ENCODE measurements at regions not wholly inside any gene's neighbourhood (a gene's known extent, or its start where the extent isn't known, plus 50 kb on each side); places are given as distances from the start of the nearest gene placed in this dataset.

- Histone ChIP-seq H3K79me2 (ENCODE audit: control insufficient read depth, insufficient read depth, low read length) (no peaks in the 10 kb centered on the region), H3K9me3 (replicated peaks; ENCODE audit: control insufficient read depth, insufficient read depth, low read length) (no peaks in the 10 kb centered on the region), H3K4me2 (ENCODE audit: control insufficient read depth, insufficient read depth) (no peak overlapping the region), H3K27me3 (replicated peaks in 1 of 2; ENCODE audit: control insufficient read depth in 2 of 2, insufficient read depth in 2 of 2, low read length in 1 of 2) (no peaks in the 10 kb centered on the region), H4K20me1 (ENCODE audit: control insufficient read depth, insufficient read depth) (no peaks in the 10 kb centered on the region), H3K27ac (ENCODE audit: control insufficient read depth, insufficient read depth) (no peak overlapping the region), H3K9ac (ENCODE audit: control insufficient read depth, insufficient read depth, low read length) (no peak overlapping the region), H2AFZ (ENCODE audit: control insufficient read depth, low read depth, low read length) (no peak overlapping the region), H3K4me3 (no peak overlapping the region), H3K36me3 (ENCODE audit: control insufficient read depth in 2 of 2, insufficient read depth in 2 of 2, low read length in 1 of 2) (no peaks in the 10 kb centered on the region), H3K4me1 (ENCODE audit: control insufficient read depth, insufficient read depth, low read length) (no peaks in the 10 kb centered on the region)
- no TSS peak for BruUV-seq (replicated peaks)
- in situ Hi-C loops (cut with MboI): no loop called here
- CTCF ChIA-PET: no interaction called here
- POLR2A ChIA-PET: no interaction called here
- no peak for FAIRE-seq
- RAD21 ChIA-PET (ENCODE audit: unreplicated experiment): no interaction called here
- SMC1A ChIA-PET (ENCODE audit: uncharacterized antibody, unreplicated experiment): no interaction called here
- no peak for ATAC-seq
- intact Hi-C loops (cut with micrococcal nuclease; ENCODE audit: unreplicated experiment): no loop called here
- no peak for DNase-seq (ENCODE audit: low read depth, low spot score)
- 56% methylated on average over 7 of the region's 7 CpGs for WGBS (ENCODE audit: insufficient coverage, insufficient replicate concordance, low lambda C conversion rate, missing lambda C conversion rate)
- no peak for TF ChIP-seq USF2 (IDR thresholded peaks at IDR 0.05; ENCODE audit: borderline replicate concordance, low read depth, low read length)
- TF ChIP-seq ZSCAN29 (IDR thresholded peaks at IDR 0.05): no peak
- TF ChIP-seq HSF1 (IDR thresholded peaks at IDR 0.05; ENCODE audit: low read depth, low read length): no peak
- no peak for TF ChIP-seq SMAD5 (IDR thresholded peaks at IDR 0.05; ENCODE audit: low read depth)
- TF ChIP-seq ZBTB11 (CRISPR knock-in tag; IDR thresholded peaks at IDR 0.05): no peak
- TF ChIP-seq ZBTB33 (IDR thresholded peaks at IDR 0.05): no peak
- TF ChIP-seq NR2C1 (IDR thresholded peaks at IDR 0.05): no peak
- TF ChIP-seq ASH2L (IDR thresholded peaks at IDR 0.05; ENCODE audit: borderline replicate concordance, low read depth): no peak
- no peak for TF ChIP-seq NFIC (IDR thresholded peaks at IDR 0.05; ENCODE audit: low read depth, low read length)
- no peak for TF ChIP-seq FOXK2 (IDR thresholded peaks at IDR 0.05)
- no peak for TF ChIP-seq ZNF592 (IDR thresholded peaks at IDR 0.05)
- TF ChIP-seq NFXL1 (IDR thresholded peaks at IDR 0.05; ENCODE audit: borderline replicate concordance): no peak
- no peak for TF ChIP-seq WRNIP1 (IDR thresholded peaks at IDR 0.05; ENCODE audit: borderline replicate concordance, low read depth, low read length)
- TF ChIP-seq ZNF384 (IDR thresholded peaks at IDR 0.05; ENCODE audit: borderline replicate concordance, low read depth, low read length): no peak
Observed at GRCh38 chrX:9320940-9321339, 143.9 kb upstream of the TBL1X start.

Measured in GM12878 (cell line).